CD14-positive monocyte (primary cell): ENCODE measurements at regions not wholly inside any gene's neighbourhood (a gene's known extent, or its start where the extent isn't known, plus 50 kb on each side); places are given as distances from the start of the nearest gene placed in this dataset.

ENCODE experiments used
- DNase-seq, 3 donors: peaks; one replicate each; pipeline ENCODE4 v3.0.0-alpha.2; 2011 to 2022
- H2AFZ ChIP-seq: 2 replicates; pipeline ENCODE4 v1.6.0; 2012; ENCODE audit warnings: mild to moderate bottlenecking, low read depth, low read length, inconsistent platforms; ENCODE audit not compliant: insufficient read depth, poor library complexity, severe bottlenecking
- H3K27ac ChIP-seq, 2 donors: 1 replicate in 1 of 2; 2 replicates in 1 of 2; pipeline ENCODE4 v1.5.1; 2012 to 2013; ENCODE audit warnings: low read length in 2 of 2, control low read depth in 1 of 2, inconsistent platforms in 1 of 2, low read depth in 1 of 2, mild to moderate bottlenecking in 1 of 2
- H3K27me3 ChIP-seq, 2 donors: one replicate each; pipeline versions ENCODE4 v1.6.0 to v1.6.1; 2011 to 2013; ENCODE audit warnings: low read length in 2 of 2; ENCODE audit not compliant: control insufficient read depth in 2 of 2, insufficient read depth in 2 of 2
- H3K36me3 ChIP-seq, 2 donors: replicated peaks in 1 of 2; 1 replicate in 1 of 2; 2 replicates in 1 of 2; pipeline versions ENCODE4 v1.5.1 to v1.6.1; 2012 to 2013; ENCODE audit warnings: low read length in 2 of 2, control low read depth in 1 of 2, inconsistent platforms in 1 of 2, mild to moderate bottlenecking in 1 of 2; ENCODE audit not compliant: insufficient read depth in 2 of 2, control insufficient read depth in 1 of 2
- H3K4me1 ChIP-seq, 2 donors: 1 replicate in 1 of 2; 2 replicates in 1 of 2; pipeline versions ENCODE4 v1.5.1 to v1.6.1; 2012 to 2013; ENCODE audit warnings: low read length in 2 of 2, control low read depth in 1 of 2, inconsistent platforms in 1 of 2, mild to moderate bottlenecking in 1 of 2, moderate library complexity in 1 of 2; ENCODE audit not compliant: insufficient read depth in 2 of 2, control insufficient read depth in 1 of 2
- H3K4me2 ChIP-seq: replicated peaks from 2 replicates; pipeline ENCODE3; 2012; ENCODE audit warnings: low read length, moderate library complexity, mild to moderate bottlenecking; ENCODE audit not compliant: poor library complexity, severe bottlenecking; ENCODE audit errors: extremely low read depth
- H3K4me3 ChIP-seq, 3 experiments: fragments of 200-600 bp in 1 of 3; sonication (generic) in 1 of 3; replicated peaks in 1 of 3; 1 replicate in 2 of 3; 2 replicates in 1 of 3; pipeline ENCODE4 v1.5.1; 2011 to 2013; ENCODE audit warnings: low read length in 3 of 3, mild to moderate bottlenecking in 3 of 3, control low read depth in 2 of 3, low read depth in 2 of 3, inconsistent platforms in 1 of 3, moderate library complexity in 1 of 3
- H3K79me2 ChIP-seq: 2 replicates; pipeline ENCODE4 v1.6.0; 2012; ENCODE audit warnings: mild to moderate bottlenecking, control low read depth, inconsistent platforms, low read length, moderate library complexity; ENCODE audit not compliant: insufficient read depth
- H3K9ac ChIP-seq: 2 replicates; pipeline ENCODE4 v1.6.0; 2017; ENCODE audit warnings: low read length, mild to moderate bottlenecking; ENCODE audit not compliant: insufficient read depth, poor library complexity, severe bottlenecking
- H3K9me3 ChIP-seq, 2 donors: replicated peaks in 1 of 2; 1 replicate in 1 of 2; 2 replicates in 1 of 2; pipeline versions ENCODE4 v1.5.1 to v1.6.1; 2012 to 2013; ENCODE audit warnings: low read length in 2 of 2, control low read depth in 1 of 2; ENCODE audit not compliant: control insufficient read depth in 1 of 2, insufficient read depth in 1 of 2
- H4K20me1 ChIP-seq: 2 replicates; pipeline ENCODE4 v1.6.0; 2012; ENCODE audit warnings: mild to moderate bottlenecking, low read length, control low read depth, moderate library complexity; ENCODE audit not compliant: insufficient read depth
- H3K27ac Mint-ChIP-seq, 7 donors: one replicate each; pipeline ENCODE4 v1.8.0; 2020; ENCODE audit warnings: mild to moderate bottlenecking in 7 of 7, mixed read lengths in 7 of 7, moderate library complexity in 6 of 7, inconsistent platforms in 2 of 7
- H3K27me3 Mint-ChIP-seq, 3 donors: one replicate each; pipeline ENCODE4 v1.8.0; 2021 to 2022; ENCODE audit warnings: low read depth in 3 of 3, mild to moderate bottlenecking in 3 of 3, mixed read lengths in 3 of 3, moderate library complexity in 3 of 3, inconsistent platforms in 1 of 3
- H3K36me3 Mint-ChIP-seq, 2 donors: one replicate each; pipeline ENCODE4 v1.8.0; 2020; ENCODE audit warnings: mixed read lengths in 2 of 2, inconsistent platforms in 1 of 2, mild to moderate bottlenecking in 1 of 2
- H3K4me1 Mint-ChIP-seq: one replicate; pipeline ENCODE4 v1.8.0; 2020; ENCODE audit warnings: mild to moderate bottlenecking, mixed read lengths
- H3K4me3 Mint-ChIP-seq, 2 donors: one replicate each; pipeline ENCODE4 v1.8.0; 2020; ENCODE audit warnings: mild to moderate bottlenecking in 2 of 2, mixed read lengths in 2 of 2, moderate library complexity in 1 of 2
- H3K9me3 Mint-ChIP-seq, 7 donors: one replicate each; pipeline ENCODE4 v1.8.0; 2020 to 2022; ENCODE audit warnings: mixed read lengths in 7 of 7, mild to moderate bottlenecking in 6 of 7, moderate library complexity in 6 of 7, inconsistent platforms in 2 of 7
- WGBS: methylation state at CpG from one replicate; pipeline ENCODE4 v1.1.5; 2013; ENCODE audit warnings: missing lambda C conversion rate; ENCODE audit not compliant: insufficient coverage; 5-methylcytosine and 5-hydroxymethylcytosine counted together
- intact Hi-C, 2 donors: fragments of 100-400 bp; cut with micrococcal nuclease; formaldehyde crosslinking; loops; one replicate each; pipeline versions ENCODE4 v1.15.0 to v1.15.1; 2023
- TF ChIP-seq, protein P1 (sequence below): fragments of 200-600 bp; IDR thresholded peaks from one replicate; pipeline ENCODE4 v1.8.0; 2022; ENCODE audit warnings: antibody characterized with exemption, mild to moderate bottlenecking

GRCh38 chr5:171651102-171651501 is 134.5 kb upstream of the SMIM23 start:
- intact Hi-C loops: no loop called here
- H3K27ac ChIP-seq: no peak overlapping the region
- H3K9me3 ChIP-seq: no peaks in the 10 kb centered on the region
- Mint-ChIP-seq H3K27ac (no peak overlapping the region), H3K36me3 (no peaks in the 10 kb centered on the region), H3K4me3 (no peak overlapping the region), H3K9me3 (peaks cover 0 to 2% (median 0%) of the 10 kb centered on the region in 7 donors), H3K4me1 (peaks cover 11% of the 10 kb centered on the region), H3K27me3 (peaks cover 0 to 5% (median 2%) of the 10 kb centered on the region in 3 donors)
- no peaks in the 10 kb centered on the region for H4K20me1 ChIP-seq
- no peak overlapping the region for H3K4me3 ChIP-seq
- peaks cover 5 to 10% of the 10 kb centered on the region in 2 donors for H3K4me1 ChIP-seq
- no peak for DNase-seq
- no peaks in the 10 kb centered on the region for H3K27me3 ChIP-seq
- H3K79me2 ChIP-seq: no peaks in the 10 kb centered on the region
- no peak overlapping the region for H3K9ac ChIP-seq
- no peaks in the 10 kb centered on the region for H3K36me3 ChIP-seq
- H2AFZ ChIP-seq: no peak overlapping the region
- H3K4me2 ChIP-seq: no peak overlapping the region
- whole genome bisulfite sequencing: 100% methylated on average over 2 of the region's 3 CpGs
- TF ChIP-seq, protein P1, sequence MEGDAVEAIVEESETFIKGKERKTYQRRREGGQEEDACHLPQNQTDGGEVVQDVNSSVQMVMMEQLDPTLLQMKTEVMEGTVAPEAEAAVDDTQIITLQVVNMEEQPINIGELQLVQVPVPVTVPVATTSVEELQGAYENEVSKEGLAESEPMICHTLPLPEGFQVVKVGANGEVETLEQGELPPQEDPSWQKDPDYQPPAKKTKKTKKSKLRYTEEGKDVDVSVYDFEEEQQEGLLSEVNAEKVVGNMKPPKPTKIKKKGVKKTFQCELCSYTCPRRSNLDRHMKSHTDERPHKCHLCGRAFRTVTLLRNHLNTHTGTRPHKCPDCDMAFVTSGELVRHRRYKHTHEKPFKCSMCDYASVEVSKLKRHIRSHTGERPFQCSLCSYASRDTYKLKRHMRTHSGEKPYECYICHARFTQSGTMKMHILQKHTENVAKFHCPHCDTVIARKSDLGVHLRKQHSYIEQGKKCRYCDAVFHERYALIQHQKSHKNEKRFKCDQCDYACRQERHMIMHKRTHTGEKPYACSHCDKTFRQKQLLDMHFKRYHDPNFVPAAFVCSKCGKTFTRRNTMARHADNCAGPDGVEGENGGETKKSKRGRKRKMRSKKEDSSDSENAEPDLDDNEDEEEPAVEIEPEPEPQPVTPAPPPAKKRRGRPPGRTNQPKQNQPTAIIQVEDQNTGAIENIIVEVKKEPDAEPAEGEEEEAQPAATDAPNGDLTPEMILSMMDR: no peak

GRCh38 chr5:171654881-171655280 is 130.7 kb upstream of the SMIM23 start:
- 89% methylated on average over 3 of the region's 4 CpGs for WGBS
- H3K4me3 ChIP-seq: no peak overlapping the region

More at GRCh38 chr5:171654881-171655280, 130.7 kb upstream of the SMIM23 start:
- H3K27me3 ChIP-seq: no peaks in the 10 kb centered on the region
- no peaks in the 10 kb centered on the region for H3K36me3 ChIP-seq
- Mint-ChIP-seq H3K4me3 (no peak overlapping the region), H3K4me1 (no peaks in the 10 kb centered on the region), H3K27ac (no peak overlapping the region), H3K36me3 (no peaks in the 10 kb centered on the region), H3K27me3 (peaks cover 1 to 4% (median 2%) of the 10 kb centered on the region in 3 donors), H3K9me3 (peaks cover 0 to 2% (median 0%) of the 10 kb centered on the region in 7 donors)
- no peaks in the 10 kb centered on the region for H3K9me3 ChIP-seq
- TF ChIP-seq, protein P1: no peak
- no peak overlapping the region for H3K4me2 ChIP-seq
- intact Hi-C loops: no loop called here
- H3K27ac ChIP-seq: no peak overlapping the region
- H4K20me1 ChIP-seq: no peaks in the 10 kb centered on the region
- H2AFZ ChIP-seq: no peak overlapping the region
- H3K4me1 ChIP-seq: no peaks in the 10 kb centered on the region
- H3K79me2 ChIP-seq: no peaks in the 10 kb centered on the region
- H3K9ac ChIP-seq: no peak overlapping the region
- DNase-seq: no peak
